Upper lobe of left lung (tissue), 6 donors: ENCODE measurements at regions not wholly inside any gene's neighbourhood (a gene's known extent, or its start where the extent isn't known, plus 50 kb on each side); places are given as distances from the start of the nearest gene placed in this dataset.

ENCODE experiments used
- ATAC-seq, 2 donors: fragments of 200-7000 bp; cut with Tn5 transposase; one replicate each; pipeline ENCODE4 v1.9.1; 2022; ENCODE audit warnings: mild to moderate bottlenecking in 2 of 2, moderate library complexity in 2 of 2; ENCODE audit not compliant: low FRiP score in 2 of 2
- DNase-seq, 2 donors: peaks; one replicate each; pipeline ENCODE4 v3.0.0-alpha.2; 2019 to 2020
- H3K27ac ChIP-seq, 4 donors: fragments of 200-600 bp; sonication (generic); one replicate each; pipeline ENCODE4 v1.5.1; 2016 to 2019
- H3K27me3 ChIP-seq, 4 donors: fragments of 200-600 bp; sonication (generic); one replicate each; pipeline ENCODE4 v1.5.1; 2017 to 2019
- H3K36me3 ChIP-seq, 4 donors: fragments of 200-600 bp; sonication (generic); one replicate each; pipeline ENCODE4 v1.5.1; 2016 to 2019
- H3K4me1 ChIP-seq, 4 donors: fragments of 200-600 bp; sonication (generic); one replicate each; pipeline ENCODE4 v1.5.1; 2018 to 2019
- H3K4me3 ChIP-seq, 4 donors: fragments of 200-600 bp; sonication (generic); one replicate each; pipeline ENCODE4 v1.5.1; 2017 to 2019; ENCODE audit warnings: mild to moderate bottlenecking in 2 of 4, moderate library complexity in 1 of 4
- H3K9me3 ChIP-seq, 4 donors: fragments of 200-600 bp; sonication (generic); one replicate each; pipeline ENCODE4 v1.5.1; 2018 to 2019
- CTCF ChIP-seq, 6 experiments: fragments of 450-650 bp in 4 of 6; fragments of 200-600 bp in 2 of 6; sonication (generic) in 2 of 6; IDR thresholded peaks; one replicate each; pipeline ENCODE4 v1.5.1; 2016 to 2019; ENCODE audit warnings: antibody characterized with exemption in 6 of 6
- EP300 ChIP-seq, 4 donors: sonication (generic); formaldehyde crosslinking; IDR thresholded peaks; one replicate each; pipeline ENCODE4 v1.5.1; 2017; ENCODE audit warnings: antibody characterized with exemption in 4 of 4, control low read depth in 2 of 4
- POLR2A ChIP-seq, 4 donors: fragments of 450-650 bp; IDR thresholded peaks; one replicate each; pipeline ENCODE4 v1.5.1; 2016 to 2017; ENCODE audit warnings: antibody characterized with exemption in 4 of 4, mild to moderate bottlenecking in 2 of 4
- POLR2AphosphoS5 ChIP-seq, 2 donors: sonication (generic); formaldehyde crosslinking; IDR thresholded peaks; one replicate each; pipeline ENCODE4 v1.5.1; 2017; ENCODE audit warnings: antibody characterized with exemption in 2 of 2
- WGBS, 2 donors: methylation state at CpG; one replicate each; pipeline ENCODE4 v1.1.5; 2017 to 2018; 5-methylcytosine and 5-hydroxymethylcytosine counted together
- donor health status: DM: no; HTN: no; CAD: no; lungs with moderate emphysema.
- donor health status: DM: no; HTN: yes; CAD: no; lungs with severe emphysema.

- H3K27ac ChIP-seq: no peak overlapping the region
- 69 to 75% methylated on average over 5 of the region's 5 CpGs for WGBS, 2 donors
- no peak for DNase-seq
These were observed 521.6 kb downstream of the PLPP3 start for GRCh38 chr1:56057466-56058405.

GRCh38 chr1:56056438-56057287 is 522.7 kb downstream of the PLPP3 start:
- Histone ChIP-seq H3K27me3 (no peaks in the 10 kb centered on the region), H3K4me1 (peaks cover 0 to 10% (median 4%) of the 10 kb centered on the region in 4 donors), H3K36me3 (no peaks in the 10 kb centered on the region), H3K9me3 (no peaks in the 10 kb centered on the region), H3K4me3 (no peak overlapping the region), H3K27ac (no peak overlapping the region)
- TF ChIP-seq POLR2A (IDR thresholded peaks at IDR 0.05) (no peak), CTCF (IDR thresholded peaks at IDR 0.05) (no peak), EP300 (IDR thresholded peaks at IDR 0.05) (no peak), POLR2AphosphoS5 (IDR thresholded peaks at IDR 0.05) (no peak)
- ATAC-seq: peak in 1 of 2 donors; percentile 56
- no peak for DNase-seq
- 84 to 88% methylated on average over 9 of the region's 9 CpGs for WGBS, 2 donors

More at GRCh38 chr1:56057466-56058405, 521.6 kb downstream of the PLPP3 start:
- Histone ChIP-seq H3K4me3 (no peak overlapping the region), H3K9me3 (no peaks in the 10 kb centered on the region), H3K4me1 (peaks cover 0 to 10% (median 4%) of the 10 kb centered on the region in 4 donors), H3K27me3 (no peaks in the 10 kb centered on the region), H3K36me3 (no peaks in the 10 kb centered on the region)
- ATAC-seq: no peak
- TF ChIP-seq POLR2A (IDR thresholded peaks at IDR 0.05): no peak
- TF ChIP-seq EP300 (IDR thresholded peaks at IDR 0.05): no peak
- TF ChIP-seq POLR2AphosphoS5 (IDR thresholded peaks at IDR 0.05): no peak
- TF ChIP-seq CTCF (IDR thresholded peaks at IDR 0.05): no peak

- no peaks in the 10 kb centered on the region for H3K9me3 ChIP-seq
- H3K36me3 ChIP-seq: no peaks in the 10 kb centered on the region
- H3K4me1 ChIP-seq: peaks cover 0 to 10% (median 0%) of the 10 kb centered on the region in 4 donors
- TF ChIP-seq POLR2AphosphoS5 (IDR thresholded peaks at IDR 0.05): no peak
- TF ChIP-seq EP300 (IDR thresholded peaks at IDR 0.05): no peak
- no peak for TF ChIP-seq POLR2A (IDR thresholded peaks at IDR 0.05)
- no peaks in the 10 kb centered on the region for H3K27me3 ChIP-seq
- H3K4me3 ChIP-seq: no peak overlapping the region
- ATAC-seq: no peak
- H3K27ac ChIP-seq: no peak overlapping the region
- DNase-seq: no peak
These were observed 524.4 kb downstream of the PLPP3 start for GRCh38 chr1:56054959-56055358.

GRCh38 chr1:56052041-56052440 is 527.3 kb downstream of the PLPP3 start:
- ATAC-seq (no peak), DNase-seq (no peak)
- H3K36me3 ChIP-seq: no peaks in the 10 kb centered on the region
- TF ChIP-seq EP300 (IDR thresholded peaks at IDR 0.05): no peak
- TF ChIP-seq CTCF (IDR thresholded peaks at IDR 0.05): no peak
- no peak for TF ChIP-seq POLR2AphosphoS5 (IDR thresholded peaks at IDR 0.05)
- H3K27ac ChIP-seq: no peak overlapping the region
- no peaks in the 10 kb centered on the region for H3K9me3 ChIP-seq
- 87 to 97% methylated on average over 2 of the region's 2 CpGs for WGBS, 2 donors
- no peak overlapping the region for H3K4me3 ChIP-seq
- no peaks in the 10 kb centered on the region for H3K27me3 ChIP-seq
- peaks cover 0 to 8% (median 0%) of the 10 kb centered on the region in 4 donors for H3K4me1 ChIP-seq

GRCh38 chr1:56050911-56051310 is 528.5 kb downstream of the PLPP3 start:
- no peak overlapping the region for H3K27ac ChIP-seq

More at GRCh38 chr1:56050911-56051310, 528.5 kb downstream of the PLPP3 start:
- no peak for ATAC-seq
- Histone ChIP-seq H3K4me1 (no peaks in the 10 kb centered on the region), H3K9me3 (no peaks in the 10 kb centered on the region), H3K27me3 (no peaks in the 10 kb centered on the region), H3K36me3 (no peaks in the 10 kb centered on the region), H3K4me3 (no peak overlapping the region)
- WGBS, 2 donors: 67 to 78% methylated on average over 2 of the region's 2 CpGs
- no peak for TF ChIP-seq POLR2A (IDR thresholded peaks at IDR 0.05)
- TF ChIP-seq CTCF (IDR thresholded peaks at IDR 0.05): no peak
- no peak for TF ChIP-seq POLR2AphosphoS5 (IDR thresholded peaks at IDR 0.05)
- TF ChIP-seq EP300 (IDR thresholded peaks at IDR 0.05): no peak
- DNase-seq: no peak
